Osteocyte (in vitro differentiated cells): ENCODE measurements at regions not wholly inside any gene's neighbourhood (a gene's known extent, or its start where the extent isn't known, plus 50 kb on each side); places are given as distances from the start of the nearest gene placed in this dataset.

Source experiments
- DNase-seq: peaks from one replicate; pipeline ENCODE4 v3.0.0; 2021; ENCODE audit warnings: mixed read lengths; ENCODE audit not compliant: unreplicated experiment; ENCODE audit errors: extremely low spot score
- H3K27ac Mint-ChIP-seq: one replicate; pipeline ENCODE4 v1.8.0; 2021; ENCODE audit warnings: mild to moderate bottlenecking, mixed read lengths; ENCODE audit not compliant: unreplicated experiment
- H3K27me3 Mint-ChIP-seq: one replicate; pipeline ENCODE4 v1.8.0; 2021; ENCODE audit warnings: mixed read lengths; ENCODE audit not compliant: unreplicated experiment
- H3K36me3 Mint-ChIP-seq: one replicate; pipeline ENCODE4 v1.8.0; 2021; ENCODE audit warnings: mixed read lengths; ENCODE audit not compliant: unreplicated experiment
- H3K4me1 Mint-ChIP-seq: one replicate; pipeline ENCODE4 v1.8.0; 2021; ENCODE audit warnings: mixed read lengths; ENCODE audit not compliant: unreplicated experiment
- H3K4me3 Mint-ChIP-seq: one replicate; pipeline ENCODE4 v1.8.0; 2021; ENCODE audit warnings: mild to moderate bottlenecking, moderate library complexity, mixed read lengths; ENCODE audit not compliant: unreplicated experiment
- H3K9me3 Mint-ChIP-seq: one replicate; pipeline ENCODE4 v1.8.0; 2021; ENCODE audit warnings: mixed read lengths; ENCODE audit not compliant: unreplicated experiment
- TF ChIP-seq, protein P1 (sequence below): fragments of 200-600 bp; sonication (generic); IDR thresholded peaks from 2 replicates; pipeline ENCODE4 v1.5.0; 2021; ENCODE audit warnings: antibody characterized with exemption, mild to moderate bottlenecking, moderate library complexity

DNA sequence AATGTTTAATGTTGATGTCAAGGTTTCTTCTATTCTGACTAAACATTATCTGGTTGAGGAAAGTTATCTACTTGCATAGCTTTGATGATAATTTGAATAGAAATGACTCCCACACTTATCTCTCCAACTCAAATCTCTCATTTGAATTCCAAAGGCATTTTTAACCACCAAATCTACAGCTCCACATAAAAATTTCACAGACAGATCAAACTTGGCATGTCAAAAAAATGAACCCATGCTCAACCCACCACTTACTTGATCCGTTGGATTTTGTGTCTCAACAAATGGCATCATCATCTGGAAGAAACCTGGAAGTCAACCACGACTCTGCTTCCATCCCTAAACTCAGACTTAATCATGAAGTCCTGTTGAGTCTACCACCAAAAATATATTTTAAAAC, 1050.4 kb downstream of the EFNB2 start:
- no peak for DNase-seq
- H3K9me3 Mint-ChIP-seq: peaks cover 13% of the 10 kb centered on the region
- peaks cover 4% of the 10 kb centered on the region for H3K36me3 Mint-ChIP-seq
- TF ChIP-seq, protein P1, sequence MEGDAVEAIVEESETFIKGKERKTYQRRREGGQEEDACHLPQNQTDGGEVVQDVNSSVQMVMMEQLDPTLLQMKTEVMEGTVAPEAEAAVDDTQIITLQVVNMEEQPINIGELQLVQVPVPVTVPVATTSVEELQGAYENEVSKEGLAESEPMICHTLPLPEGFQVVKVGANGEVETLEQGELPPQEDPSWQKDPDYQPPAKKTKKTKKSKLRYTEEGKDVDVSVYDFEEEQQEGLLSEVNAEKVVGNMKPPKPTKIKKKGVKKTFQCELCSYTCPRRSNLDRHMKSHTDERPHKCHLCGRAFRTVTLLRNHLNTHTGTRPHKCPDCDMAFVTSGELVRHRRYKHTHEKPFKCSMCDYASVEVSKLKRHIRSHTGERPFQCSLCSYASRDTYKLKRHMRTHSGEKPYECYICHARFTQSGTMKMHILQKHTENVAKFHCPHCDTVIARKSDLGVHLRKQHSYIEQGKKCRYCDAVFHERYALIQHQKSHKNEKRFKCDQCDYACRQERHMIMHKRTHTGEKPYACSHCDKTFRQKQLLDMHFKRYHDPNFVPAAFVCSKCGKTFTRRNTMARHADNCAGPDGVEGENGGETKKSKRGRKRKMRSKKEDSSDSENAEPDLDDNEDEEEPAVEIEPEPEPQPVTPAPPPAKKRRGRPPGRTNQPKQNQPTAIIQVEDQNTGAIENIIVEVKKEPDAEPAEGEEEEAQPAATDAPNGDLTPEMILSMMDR: no peak
- no peak overlapping the region for H3K4me3 Mint-ChIP-seq
- H3K27ac Mint-ChIP-seq: no peak overlapping the region
- no peaks in the 10 kb centered on the region for H3K27me3 Mint-ChIP-seq
- H3K4me1 Mint-ChIP-seq: no peaks in the 10 kb centered on the region

DNA sequence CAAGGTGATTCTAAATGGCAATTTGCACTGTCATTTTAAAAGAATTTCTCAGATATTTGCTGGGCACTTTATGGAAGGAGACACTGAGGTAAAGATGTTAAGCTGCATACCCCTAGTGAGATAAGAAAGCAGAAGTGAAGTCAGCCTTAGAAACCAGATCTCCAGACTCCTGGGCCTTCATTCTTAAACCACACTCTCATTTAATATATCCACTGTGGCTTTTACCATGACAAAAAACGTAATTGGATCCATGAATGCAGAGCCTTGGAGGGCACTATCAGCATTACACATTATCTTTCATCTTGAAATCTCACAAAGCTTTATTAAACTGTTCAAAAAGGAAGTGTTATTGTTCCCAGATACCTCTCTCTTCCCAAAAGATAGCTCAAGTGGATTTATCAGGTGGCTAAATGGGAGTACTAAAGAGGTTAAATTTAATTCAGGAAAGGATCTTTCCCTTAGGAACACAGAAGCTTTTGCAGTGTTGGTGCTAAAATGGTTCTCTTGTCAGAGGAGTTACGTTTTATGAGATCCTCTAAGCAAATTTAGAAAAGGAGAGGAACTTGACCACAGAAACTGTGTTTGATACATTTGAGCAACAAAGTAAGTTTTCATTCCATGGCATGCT, 1060.4 kb downstream of the EFNB2 start:
- no peaks in the 10 kb centered on the region for H3K4me1 Mint-ChIP-seq
- TF ChIP-seq, protein P1: no peak
- H3K27me3 Mint-ChIP-seq: no peaks in the 10 kb centered on the region
- no peak overlapping the region for H3K4me3 Mint-ChIP-seq
- no peak overlapping the region for H3K27ac Mint-ChIP-seq
- H3K9me3 Mint-ChIP-seq: no peaks in the 10 kb centered on the region
- DNase-seq: no peak
- H3K36me3 Mint-ChIP-seq: no peaks in the 10 kb centered on the region

DNA sequence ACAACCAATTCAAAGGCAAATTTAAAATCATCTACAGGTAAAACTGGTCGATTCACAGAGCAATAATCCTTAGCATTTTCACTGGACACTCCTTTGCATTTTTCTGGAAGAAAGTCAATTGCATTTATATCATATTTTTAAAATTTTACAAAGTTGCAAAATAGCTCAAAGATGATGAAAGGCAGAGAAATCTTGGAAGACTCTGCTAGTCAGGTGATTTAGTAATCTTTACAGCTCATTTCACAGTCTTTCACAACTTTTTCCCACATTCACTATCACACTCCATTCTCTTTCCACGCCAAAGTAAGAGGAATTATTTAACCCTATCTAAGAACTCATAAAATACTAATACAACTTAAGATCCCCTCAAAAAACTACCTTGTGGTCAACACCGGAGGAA, 1063.8 kb downstream of the EFNB2 start:
- H3K27me3 Mint-ChIP-seq: no peaks in the 10 kb centered on the region
- H3K9me3 Mint-ChIP-seq: no peaks in the 10 kb centered on the region
- TF ChIP-seq, protein P1: no peak
- H3K27ac Mint-ChIP-seq: no peak overlapping the region
- H3K36me3 Mint-ChIP-seq: no peaks in the 10 kb centered on the region
- no peak overlapping the region for H3K4me3 Mint-ChIP-seq
- H3K4me1 Mint-ChIP-seq: no peaks in the 10 kb centered on the region
- no peak for DNase-seq

DNA sequence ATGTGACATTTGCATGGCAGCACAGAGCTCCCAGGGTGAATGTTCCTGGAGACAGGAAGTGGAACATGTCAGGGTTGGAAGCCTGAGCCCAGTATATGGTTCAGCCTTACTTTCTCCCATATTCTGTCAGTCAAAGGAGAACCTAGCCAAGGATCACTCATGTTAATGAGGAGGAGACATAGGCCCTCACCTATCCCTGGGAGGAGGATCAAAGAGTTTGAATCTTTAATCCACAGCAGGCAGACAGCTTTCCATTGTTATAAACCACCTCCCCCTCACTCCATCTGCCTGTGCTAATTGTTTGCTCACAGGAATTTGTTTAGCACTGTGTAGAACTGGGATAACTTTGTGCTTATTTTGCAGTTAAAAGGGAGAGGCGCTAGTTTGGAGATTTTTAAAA, 1069.1 kb downstream of the EFNB2 start:
- TF ChIP-seq, protein P1: no peak
- H3K4me1 Mint-ChIP-seq: peaks cover 16% of the 10 kb centered on the region
- no peaks in the 10 kb centered on the region for H3K27me3 Mint-ChIP-seq
- H3K4me3 Mint-ChIP-seq: no peak overlapping the region
- no peaks in the 10 kb centered on the region for H3K9me3 Mint-ChIP-seq
- no peak overlapping the region for H3K27ac Mint-ChIP-seq
- no peak for DNase-seq
- H3K36me3 Mint-ChIP-seq: no peaks in the 10 kb centered on the region

DNA sequence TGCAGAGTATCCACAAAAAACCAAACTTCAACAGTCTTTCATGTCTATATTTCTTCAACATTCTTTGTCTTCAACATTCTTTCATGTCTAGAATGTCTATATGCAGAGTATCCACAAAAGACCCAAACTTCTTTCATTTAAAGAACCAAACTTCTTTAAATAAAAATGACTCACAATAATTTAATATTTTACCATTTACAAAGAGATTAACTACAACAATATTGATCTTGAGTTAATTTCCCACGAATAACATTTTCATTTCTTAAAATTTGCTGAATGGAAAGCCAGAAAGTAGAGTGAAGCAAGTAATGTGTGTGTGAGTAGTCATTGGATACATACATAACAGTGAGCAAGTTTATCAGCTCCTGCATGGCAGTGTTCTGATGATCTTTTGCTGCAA, 1069.7 kb downstream of the EFNB2 start, which contains the start of gene DAOA:
Gene DAOA (plus strand): TSS at position 301 of the 400 bp plus-strand sequence.
- peaks cover 20% of the 10 kb centered on the region for H3K4me1 Mint-ChIP-seq

More for the DNA sequence above, 1069.7 kb downstream of the EFNB2 start, which contains the start of gene DAOA:
- H3K36me3 Mint-ChIP-seq: no peaks in the 10 kb centered on the region
- no peaks in the 10 kb centered on the region for H3K27me3 Mint-ChIP-seq
- H3K4me3 Mint-ChIP-seq: no peak within 1 kb of the TSS
- TF ChIP-seq, protein P1: no peak
- no peak within 1 kb of the TSS for H3K27ac Mint-ChIP-seq
- no peaks in the 10 kb centered on the region for H3K9me3 Mint-ChIP-seq
- DNase-seq: no peak
